ENCODE measurements at regions not wholly inside any gene's neighbourhood (a gene's known extent, or its start where the extent isn't known, plus 50 kb on each side); places are given as distances from the start of the nearest gene placed in this dataset.
A peak's percentile ranks its signal among the peaks of the same experiment; 100 is the strongest.

- H3K27ac ChIP-seq (ENCODE audit: low read depth in 1 of 2, low read length in 2 of 2): no peak overlapping the region
- ATAC-seq (ENCODE audit: poor library complexity): no peak
- peak in 1 of 14 experiments; percentile 21 for DNase-seq
- Mint-ChIP-seq H3K4me3 (no peak overlapping the region), H3K27me3 (no peaks in the 10 kb centered on the region), H3K27ac (no peak overlapping the region), H3K4me1 (ENCODE audit: low read depth) (no peaks in the 10 kb centered on the region), H3K9me3 (no peaks in the 10 kb centered on the region), H3K36me3 (ENCODE audit: low read depth) (no peaks in the 10 kb centered on the region)
- no peak for TF ChIP-seq CTCF (IDR thresholded peaks at IDR 0.05)
- H3K4me3 ChIP-seq (ENCODE audit: low read length): no peak overlapping the region
- peaks cover 0 to 6% of the 10 kb centered on the region in 2 experiments for H3K9me3 ChIP-seq (ENCODE audit: control insufficient read depth in 1 of 2, insufficient read depth in 1 of 2, low read length in 2 of 2)
- CTCF ChIA-PET: no interaction called here
- intact Hi-C loops (cut with DNase I, micrococcal nuclease): no loop called here
- H3K27me3 ChIP-seq (ENCODE audit: control insufficient read depth in 1 of 2, insufficient read depth in 2 of 2, low read length in 2 of 2): peaks cover 2 to 5% of the 10 kb centered on the region in 2 experiments
- POLR2A ChIA-PET: no interaction called here
- H3K4me1 ChIP-seq (ENCODE audit: insufficient read depth, low read length): no peaks in the 10 kb centered on the region
- H3K36me3 ChIP-seq (ENCODE audit: insufficient read depth, low read length): no peaks in the 10 kb centered on the region
Measured at GRCh38 chr4:1500966-1501753, 94.9 kb upstream of the NKX1-1 start.

GRCh38 chr4:1500231-1500965 is 94.2 kb upstream of the NKX1-1 start:
- Mint-ChIP-seq H3K4me3 (no peak overlapping the region), H3K27me3 (no peaks in the 10 kb centered on the region), H3K27ac (no peak overlapping the region), H3K4me1 (ENCODE audit: low read depth) (no peaks in the 10 kb centered on the region), H3K36me3 (ENCODE audit: low read depth) (no peaks in the 10 kb centered on the region), H3K9me3 (no peaks in the 10 kb centered on the region)
- H3K4me1 ChIP-seq (ENCODE audit: insufficient read depth, low read length): no peaks in the 10 kb centered on the region
- no peak overlapping the region for H3K27ac ChIP-seq (ENCODE audit: low read depth in 1 of 2, low read length in 2 of 2)
- ATAC-seq (ENCODE audit: poor library complexity): no peak
- TF ChIP-seq CTCF (IDR thresholded peaks at IDR 0.05): no peak
- peaks cover 2 to 5% of the 10 kb centered on the region in 2 experiments for H3K27me3 ChIP-seq (ENCODE audit: control insufficient read depth in 1 of 2, insufficient read depth in 2 of 2, low read length in 2 of 2)
- intact Hi-C loops (cut with DNase I, micrococcal nuclease): no loop called here
- POLR2A ChIA-PET: no interaction called here
- H3K4me3 ChIP-seq (ENCODE audit: low read length): no peak overlapping the region
- CTCF ChIA-PET: no interaction called here
- H3K9me3 ChIP-seq (ENCODE audit: control insufficient read depth in 1 of 2, insufficient read depth in 1 of 2, low read length in 2 of 2): peaks cover 0 to 6% of the 10 kb centered on the region in 2 experiments
- peak in 2 of 14 experiments; percentile 11 to 28 for DNase-seq
- no peaks in the 10 kb centered on the region for H3K36me3 ChIP-seq (ENCODE audit: insufficient read depth, low read length)

GRCh38 chr4:1499465-1499864 is 93.2 kb upstream of the NKX1-1 start:
- H3K27ac Mint-ChIP-seq: no peak overlapping the region
- no peak for DNase-seq
- no peaks in the 10 kb centered on the region for H3K36me3 ChIP-seq (ENCODE audit: insufficient read depth, low read length)
- no peaks in the 10 kb centered on the region for H3K27me3 ChIP-seq (ENCODE audit: control insufficient read depth in 1 of 2, insufficient read depth in 2 of 2, low read length in 2 of 2)
- no peak overlapping the region for H3K4me3 Mint-ChIP-seq
- intact Hi-C loops (cut with DNase I, micrococcal nuclease): no loop called here
- ATAC-seq (ENCODE audit: poor library complexity): no peak
- no peaks in the 10 kb centered on the region for H3K4me1 ChIP-seq (ENCODE audit: insufficient read depth, low read length)
- H3K9me3 ChIP-seq (ENCODE audit: control insufficient read depth in 1 of 2, insufficient read depth in 1 of 2, low read length in 2 of 2): peaks cover 0 to 11% of the 10 kb centered on the region in 2 experiments
- no peak overlapping the region for H3K27ac ChIP-seq (ENCODE audit: low read depth in 1 of 2, low read length in 2 of 2)
- no peak overlapping the region for H3K4me3 ChIP-seq (ENCODE audit: low read length)
- TF ChIP-seq CTCF (IDR thresholded peaks at IDR 0.05): no peak
- POLR2A ChIA-PET: no interaction called here
- no peaks in the 10 kb centered on the region for H3K4me1 Mint-ChIP-seq (ENCODE audit: low read depth)
- no peaks in the 10 kb centered on the region for H3K36me3 Mint-ChIP-seq (ENCODE audit: low read depth)
- no peaks in the 10 kb centered on the region for H3K9me3 Mint-ChIP-seq
- peaks cover 5% of the 10 kb centered on the region for H3K27me3 Mint-ChIP-seq
- CTCF ChIA-PET: no interaction called here

Measured in CD4-positive, alpha-beta T cell (primary cell).